ENCODE measurements at regions not wholly inside any gene's neighbourhood (a gene's known extent, or its start where the extent isn't known, plus 50 kb on each side); places are given as distances from the start of the nearest gene placed in this dataset.

DNA sequence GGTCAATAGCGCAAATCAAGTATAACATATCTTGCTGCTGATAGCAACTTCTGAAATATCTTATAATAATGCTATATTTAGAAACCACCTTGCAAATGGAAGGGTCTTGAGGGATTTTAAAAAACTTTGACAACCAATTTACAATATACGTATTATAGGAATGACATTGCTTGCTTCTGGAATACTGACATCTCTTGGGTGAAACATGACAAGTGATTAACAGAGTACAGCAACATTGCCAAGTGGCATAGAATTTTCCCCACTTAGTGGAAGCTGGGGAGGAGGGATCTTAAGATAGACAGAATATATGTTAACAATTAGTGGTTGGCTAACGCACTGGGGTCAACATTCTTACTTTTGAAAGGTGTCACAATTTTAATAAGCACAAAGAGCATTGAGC is 133.6 kb upstream of the TMEFF2 start:
- H3K27me3 Mint-ChIP-seq (ENCODE audit: low read depth): no peaks in the 10 kb centered on the region
- no peaks in the 10 kb centered on the region for H3K4me1 Mint-ChIP-seq (ENCODE audit: low read depth)
- no peaks in the 10 kb centered on the region for H3K36me3 Mint-ChIP-seq (ENCODE audit: low read depth)
- no peak for DNase-seq (ENCODE audit: low spot score)
- H3K9me3 Mint-ChIP-seq: no peaks in the 10 kb centered on the region
- H3K27ac Mint-ChIP-seq: no peak overlapping the region
- H3K4me3 Mint-ChIP-seq (ENCODE audit: low read depth): no peak overlapping the region
- intact Hi-C loops (cut with micrococcal nuclease): no loop called here

DNA sequence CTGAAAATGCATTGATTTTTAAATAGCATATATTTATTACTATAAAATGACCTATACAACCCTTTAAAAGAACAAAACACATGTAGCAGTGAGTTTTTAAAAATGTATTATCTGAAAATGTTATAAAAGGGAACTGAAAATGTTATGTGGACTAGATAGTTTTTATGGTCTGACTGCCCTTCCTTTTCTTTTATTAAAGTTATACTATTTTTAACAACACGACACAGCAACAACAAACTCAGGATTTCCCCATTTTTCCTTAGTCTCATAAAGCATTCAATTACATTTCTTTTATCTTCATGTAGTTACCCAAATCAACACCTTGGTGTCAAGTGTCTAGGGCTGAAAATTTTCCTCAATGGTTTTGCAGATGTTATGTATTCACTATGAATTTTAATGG is 132.8 kb upstream of the TMEFF2 start:
- no peak for DNase-seq (ENCODE audit: low spot score)
- no peaks in the 10 kb centered on the region for H3K9me3 Mint-ChIP-seq
- H3K4me3 Mint-ChIP-seq (ENCODE audit: low read depth): no peak overlapping the region
- H3K27ac Mint-ChIP-seq: no peak overlapping the region
- no peaks in the 10 kb centered on the region for H3K36me3 Mint-ChIP-seq (ENCODE audit: low read depth)
- H3K4me1 Mint-ChIP-seq (ENCODE audit: low read depth): no peaks in the 10 kb centered on the region
- H3K27me3 Mint-ChIP-seq (ENCODE audit: low read depth): no peaks in the 10 kb centered on the region
- intact Hi-C loops (cut with micrococcal nuclease): no loop called here

DNA sequence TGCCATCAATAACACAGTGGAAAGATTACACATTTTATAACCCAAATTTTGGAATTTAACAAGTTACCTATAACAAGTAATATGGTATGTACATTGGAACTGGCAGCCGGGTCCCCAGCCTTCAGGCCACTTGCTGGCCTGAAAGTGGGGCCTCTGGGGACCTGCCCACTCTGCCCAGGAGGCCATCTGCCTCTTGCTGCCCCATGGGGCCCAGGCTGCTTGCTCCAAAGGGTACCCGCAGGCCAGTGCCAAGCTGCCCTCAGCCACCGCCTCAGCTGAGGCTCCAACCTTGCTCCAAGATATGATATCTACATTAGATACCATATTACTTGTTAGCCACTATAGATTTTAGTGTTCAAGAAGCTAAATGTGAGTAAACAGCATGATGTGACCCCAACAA is 120.8 kb upstream of the TMEFF2 start:
- intact Hi-C loops (cut with micrococcal nuclease): no loop called here

DNA sequence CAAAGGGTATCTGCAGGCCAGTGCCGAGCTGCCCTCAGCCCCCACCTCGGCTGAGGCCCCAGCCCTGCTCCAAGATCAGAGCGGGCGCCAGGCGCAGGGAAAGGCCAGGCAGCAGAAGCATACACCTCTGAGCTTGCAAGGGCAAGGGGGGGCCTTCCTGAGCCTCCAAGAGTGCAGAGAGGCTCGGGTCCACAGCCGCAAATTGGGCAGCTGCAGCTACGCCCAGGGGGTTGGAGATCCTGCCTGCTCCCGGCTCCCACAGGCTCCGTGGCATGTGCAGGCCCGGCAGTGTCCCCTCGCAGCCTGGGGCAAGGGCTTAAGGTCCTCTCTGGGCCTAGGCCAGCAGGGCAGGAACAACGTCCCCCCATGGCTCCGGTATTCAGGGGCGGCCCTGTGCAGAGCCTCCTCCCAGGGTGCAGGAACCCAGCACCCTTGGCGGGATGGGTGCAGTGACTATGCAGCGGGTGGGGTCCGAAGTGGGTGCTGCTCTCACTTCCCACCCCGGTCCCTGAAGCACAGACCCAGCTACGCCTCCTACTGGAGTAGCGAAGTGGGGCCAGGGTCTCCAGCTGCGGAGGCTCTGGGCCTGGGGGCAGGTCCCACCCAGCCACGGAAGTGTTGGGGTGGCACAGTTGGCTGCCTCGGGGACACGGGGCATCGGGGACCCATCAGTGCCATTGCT is 120.2 kb upstream of the TMEFF2 start:
- Mint-ChIP-seq H3K36me3 (ENCODE audit: low read depth) (no peaks in the 10 kb centered on the region), H3K27ac (no peak overlapping the region)

More for the DNA sequence above, 120.8 kb upstream of the TMEFF2 start:
- DNase-seq (ENCODE audit: low spot score): no peak
- H3K27ac Mint-ChIP-seq: no peak overlapping the region
- no peaks in the 10 kb centered on the region for H3K36me3 Mint-ChIP-seq (ENCODE audit: low read depth)
- no peak overlapping the region for H3K4me3 Mint-ChIP-seq (ENCODE audit: low read depth)
- H3K27me3 Mint-ChIP-seq (ENCODE audit: low read depth): no peaks in the 10 kb centered on the region
- H3K4me1 Mint-ChIP-seq (ENCODE audit: low read depth): no peaks in the 10 kb centered on the region
- no peaks in the 10 kb centered on the region for H3K9me3 Mint-ChIP-seq

DNA sequence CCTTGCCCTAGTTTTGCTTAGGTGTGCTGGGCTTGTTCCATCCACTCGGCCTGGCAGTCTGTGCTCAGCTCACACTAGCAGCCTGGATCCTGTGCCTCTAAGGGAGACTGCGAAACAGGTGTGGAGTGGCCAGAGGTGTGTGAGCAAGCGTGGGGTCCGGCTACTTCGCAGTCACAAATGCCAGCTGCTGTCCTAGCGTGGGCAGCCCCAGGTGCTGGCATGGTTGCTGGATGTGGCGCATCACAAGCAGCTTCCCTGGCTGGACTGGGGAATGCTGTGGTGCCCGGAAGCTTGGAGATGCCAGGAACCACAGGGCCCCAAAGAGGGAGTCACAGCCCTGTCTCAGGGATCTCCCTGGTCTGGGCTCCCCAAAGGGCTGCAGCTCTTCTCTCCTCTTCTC is 119.0 kb upstream of the TMEFF2 start:
- no peak for DNase-seq (ENCODE audit: low spot score)

More for the DNA sequence above, 120.2 kb upstream of the TMEFF2 start:
- H3K27me3 Mint-ChIP-seq (ENCODE audit: low read depth): no peaks in the 10 kb centered on the region
- no peak for DNase-seq (ENCODE audit: low spot score)
- no peaks in the 10 kb centered on the region for H3K9me3 Mint-ChIP-seq
- intact Hi-C loops (cut with micrococcal nuclease): no loop called here
- H3K4me3 Mint-ChIP-seq (ENCODE audit: low read depth): no peak overlapping the region
- H3K4me1 Mint-ChIP-seq (ENCODE audit: low read depth): no peaks in the 10 kb centered on the region

DNA sequence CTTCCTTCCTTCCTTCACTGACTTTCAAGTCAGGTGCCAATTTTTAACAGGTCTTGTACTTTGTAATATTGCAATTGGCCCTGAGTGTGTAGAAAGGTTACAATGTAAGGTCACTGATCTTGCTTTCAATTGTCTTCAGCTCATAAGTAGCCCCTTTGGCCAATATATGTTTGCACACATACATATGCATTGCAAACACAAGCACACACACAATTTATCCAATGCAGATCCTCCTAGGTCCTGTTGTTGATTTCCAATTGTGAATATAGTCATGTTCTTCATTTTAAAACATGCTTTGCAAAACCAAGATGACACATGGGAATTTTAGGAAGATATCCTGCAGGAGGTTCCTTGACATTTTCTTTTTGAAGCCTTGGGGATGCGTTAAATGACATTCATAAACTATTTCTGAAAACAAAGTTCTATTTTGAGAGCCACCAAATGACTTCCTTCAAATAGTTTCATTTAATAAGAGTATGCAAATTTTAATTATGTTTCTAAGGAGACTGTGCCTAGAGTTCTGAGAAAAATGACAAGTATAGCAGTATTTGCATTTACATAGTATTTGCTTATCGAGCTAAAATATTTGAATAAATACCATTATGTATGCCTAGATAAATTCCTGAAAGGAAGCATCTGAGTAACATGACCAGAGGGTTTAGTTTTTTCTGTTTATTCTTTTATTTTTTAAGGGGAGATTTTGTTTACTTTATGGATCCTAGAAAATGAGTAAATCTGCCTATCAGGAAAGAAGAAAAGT is 117.1 kb upstream of the TMEFF2 start:
- intact Hi-C loops (cut with micrococcal nuclease): no loop called here
- Mint-ChIP-seq H3K4me1 (ENCODE audit: low read depth) (no peaks in the 10 kb centered on the region), H3K4me3 (ENCODE audit: low read depth) (no peak overlapping the region), H3K36me3 (ENCODE audit: low read depth) (no peaks in the 10 kb centered on the region), H3K27ac (no peak overlapping the region), H3K9me3 (no peaks in the 10 kb centered on the region), H3K27me3 (ENCODE audit: low read depth) (no peaks in the 10 kb centered on the region)
- no peak for DNase-seq (ENCODE audit: low spot score)

More for the DNA sequence above, 119.0 kb upstream of the TMEFF2 start:
- H3K4me3 Mint-ChIP-seq (ENCODE audit: low read depth): no peak overlapping the region
- no peaks in the 10 kb centered on the region for H3K9me3 Mint-ChIP-seq
- no peaks in the 10 kb centered on the region for H3K4me1 Mint-ChIP-seq (ENCODE audit: low read depth)
- H3K36me3 Mint-ChIP-seq (ENCODE audit: low read depth): no peaks in the 10 kb centered on the region
- intact Hi-C loops (cut with micrococcal nuclease): no loop called here
- no peak overlapping the region for H3K27ac Mint-ChIP-seq
- no peaks in the 10 kb centered on the region for H3K27me3 Mint-ChIP-seq (ENCODE audit: low read depth)

DNA sequence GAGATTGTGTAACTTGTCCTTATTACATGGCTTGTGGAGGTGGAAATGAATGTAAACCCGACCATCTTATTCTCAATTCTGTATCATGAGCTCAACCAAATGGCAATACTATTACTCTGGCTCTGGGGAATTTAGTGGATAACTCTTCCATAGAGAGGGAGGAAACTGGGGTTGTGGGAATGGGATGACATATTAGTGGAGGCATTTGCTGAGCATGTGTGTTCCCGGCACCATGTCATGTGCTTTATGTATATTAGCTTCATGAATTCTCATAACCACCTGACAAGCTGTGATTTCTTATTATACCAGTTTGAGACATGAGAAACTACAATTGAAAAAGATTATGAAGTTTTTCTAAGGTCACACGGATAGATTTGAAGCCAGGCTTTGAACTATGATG is 112.8 kb upstream of the TMEFF2 start:
- H3K4me1 Mint-ChIP-seq (ENCODE audit: low read depth): no peaks in the 10 kb centered on the region
- H3K27ac Mint-ChIP-seq: no peak overlapping the region
- H3K36me3 Mint-ChIP-seq (ENCODE audit: low read depth): no peaks in the 10 kb centered on the region
- H3K4me3 Mint-ChIP-seq (ENCODE audit: low read depth): no peak overlapping the region
- DNase-seq (ENCODE audit: low spot score): no peak
- no peaks in the 10 kb centered on the region for H3K9me3 Mint-ChIP-seq
- intact Hi-C loops (cut with micrococcal nuclease): no loop called here
- no peaks in the 10 kb centered on the region for H3K27me3 Mint-ChIP-seq (ENCODE audit: low read depth)

DNA sequence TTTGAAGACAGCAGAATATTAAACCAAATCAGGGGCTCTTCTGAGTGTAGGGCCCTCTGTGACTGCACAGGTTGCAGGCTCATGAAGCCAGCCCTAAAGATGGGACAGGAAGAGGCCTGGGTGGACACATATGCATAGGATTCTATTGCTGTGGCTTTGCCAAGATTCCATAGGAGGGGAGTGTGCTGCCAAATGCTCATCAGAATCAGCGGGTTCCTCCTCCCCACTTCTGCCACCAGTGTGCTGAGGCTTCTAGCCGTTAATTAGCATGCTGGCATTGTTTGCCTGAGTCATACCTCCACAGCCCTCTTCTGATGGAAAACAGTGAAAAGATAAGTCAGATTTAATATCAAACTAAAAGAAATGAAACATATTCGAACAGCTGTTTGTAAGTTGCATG is 103.9 kb upstream of the TMEFF2 start:
- intact Hi-C loops (cut with micrococcal nuclease): no loop called here

DNA sequence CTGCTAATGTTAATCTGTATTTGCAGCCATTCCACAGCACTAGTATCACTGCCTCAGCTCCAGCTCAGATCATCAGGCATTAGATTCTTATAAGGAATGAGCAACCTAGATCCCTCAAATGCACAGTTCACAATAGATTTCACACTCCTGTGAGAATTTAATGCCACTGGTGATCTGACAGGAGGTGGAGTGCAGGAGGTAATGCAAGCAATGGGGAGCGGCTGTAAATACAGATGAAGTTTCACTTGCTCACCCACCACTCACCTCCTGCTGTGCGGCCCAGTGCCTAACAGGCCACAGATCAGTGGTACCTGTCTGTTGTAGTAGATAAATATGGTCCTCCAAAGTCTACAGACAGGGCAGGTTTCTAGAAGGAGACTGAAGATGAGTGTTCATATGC is 97.7 kb upstream of the TMEFF2 start:
- no peaks in the 10 kb centered on the region for H3K9me3 Mint-ChIP-seq
- no peak overlapping the region for H3K27ac Mint-ChIP-seq
- H3K36me3 Mint-ChIP-seq (ENCODE audit: low read depth): no peaks in the 10 kb centered on the region
- intact Hi-C loops (cut with micrococcal nuclease): no loop called here
- no peak for DNase-seq (ENCODE audit: low spot score)
- no peaks in the 10 kb centered on the region for H3K27me3 Mint-ChIP-seq (ENCODE audit: low read depth)
- H3K4me3 Mint-ChIP-seq (ENCODE audit: low read depth): no peak overlapping the region
- H3K4me1 Mint-ChIP-seq (ENCODE audit: low read depth): no peaks in the 10 kb centered on the region

More for the DNA sequence above, 103.9 kb upstream of the TMEFF2 start:
- Mint-ChIP-seq H3K4me3 (ENCODE audit: low read depth) (no peak overlapping the region), H3K36me3 (ENCODE audit: low read depth) (no peaks in the 10 kb centered on the region), H3K27ac (no peak overlapping the region), H3K4me1 (ENCODE audit: low read depth) (no peaks in the 10 kb centered on the region), H3K27me3 (ENCODE audit: low read depth) (no peaks in the 10 kb centered on the region), H3K9me3 (no peaks in the 10 kb centered on the region)
- DNase-seq (ENCODE audit: low spot score): no peak

DNA sequence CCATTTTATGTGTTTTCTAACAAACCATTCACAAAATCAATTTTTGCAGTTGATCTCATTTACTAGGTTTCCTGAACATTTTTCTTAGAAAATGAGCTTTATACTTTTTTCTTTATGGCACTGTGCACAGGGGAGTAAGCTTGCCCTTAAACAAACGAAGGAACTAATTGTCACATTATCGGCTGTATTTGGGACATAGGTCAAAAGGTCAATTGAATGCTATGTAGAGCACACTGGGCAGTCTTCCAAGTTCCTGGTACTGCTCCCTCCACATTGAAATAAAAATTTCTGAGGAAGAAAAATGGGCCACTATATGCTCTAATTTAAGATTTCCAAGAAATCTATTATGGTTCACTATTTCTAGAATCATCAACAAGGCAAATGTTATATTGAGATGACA is 93.6 kb upstream of the TMEFF2 start:
- Mint-ChIP-seq H3K9me3 (no peaks in the 10 kb centered on the region), H3K36me3 (ENCODE audit: low read depth) (no peaks in the 10 kb centered on the region), H3K27me3 (ENCODE audit: low read depth) (no peaks in the 10 kb centered on the region), H3K27ac (no peak overlapping the region), H3K4me1 (ENCODE audit: low read depth) (no peaks in the 10 kb centered on the region), H3K4me3 (ENCODE audit: low read depth) (no peak overlapping the region)
- DNase-seq (ENCODE audit: low spot score): no peak
- intact Hi-C loops (cut with micrococcal nuclease): no loop called here

DNA sequence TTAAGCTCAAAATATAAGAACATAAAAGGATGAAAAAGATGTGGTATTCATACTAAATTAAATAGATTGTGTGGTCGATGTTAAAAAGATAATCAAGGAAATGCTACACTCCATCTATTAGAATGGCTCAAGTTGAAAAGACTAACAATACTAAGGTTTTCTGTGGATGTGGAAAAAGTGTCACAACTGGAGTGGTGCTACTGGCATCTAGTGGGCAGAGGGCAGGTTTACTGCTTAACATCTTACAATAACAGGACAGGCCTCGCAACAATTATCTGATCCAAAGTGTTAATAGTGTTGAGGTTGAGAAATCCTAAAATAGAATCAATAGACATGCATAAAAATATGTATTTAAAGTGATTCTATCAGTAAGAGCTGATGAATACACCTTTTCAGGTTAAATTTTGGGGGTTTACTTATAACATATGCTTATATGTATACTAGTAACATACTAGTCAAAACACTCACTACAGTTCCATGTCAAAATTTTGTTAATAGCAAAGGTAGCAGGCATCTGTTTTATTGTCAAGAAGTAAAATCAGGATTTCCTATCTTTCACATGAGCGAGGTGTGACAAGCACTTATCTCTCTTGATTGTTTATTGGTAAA is 91.5 kb upstream of the TMEFF2 start:
- Mint-ChIP-seq H3K9me3 (no peaks in the 10 kb centered on the region), H3K4me1 (ENCODE audit: low read depth) (no peaks in the 10 kb centered on the region), H3K27me3 (ENCODE audit: low read depth) (no peaks in the 10 kb centered on the region), H3K27ac (no peak overlapping the region), H3K36me3 (ENCODE audit: low read depth) (no peaks in the 10 kb centered on the region), H3K4me3 (ENCODE audit: low read depth) (no peak overlapping the region)
- intact Hi-C loops (cut with micrococcal nuclease): no loop called here
- no peak for DNase-seq (ENCODE audit: low spot score)

DNA sequence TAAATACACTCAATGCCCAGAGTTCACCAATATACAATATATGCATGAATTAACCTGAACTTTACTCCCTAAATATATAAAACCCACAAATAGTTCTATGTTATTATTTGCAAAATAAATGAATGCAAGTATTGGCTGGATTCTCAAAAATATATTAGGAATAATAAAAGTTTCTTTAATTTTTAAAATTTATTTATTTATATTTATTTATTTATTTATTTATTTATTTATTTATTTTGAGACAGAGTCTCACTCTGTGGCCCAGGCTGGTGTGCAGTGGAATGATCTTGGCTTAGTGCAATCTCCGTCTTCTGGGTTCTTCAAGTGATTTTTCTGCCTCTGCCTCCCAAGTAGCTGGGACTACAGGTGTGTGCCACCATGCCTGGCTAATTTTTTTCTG is 88.7 kb upstream of the TMEFF2 start:
- intact Hi-C loops (cut with micrococcal nuclease): no loop called here
- no peak overlapping the region for H3K4me3 Mint-ChIP-seq (ENCODE audit: low read depth)
- no peaks in the 10 kb centered on the region for H3K4me1 Mint-ChIP-seq (ENCODE audit: low read depth)
- H3K9me3 Mint-ChIP-seq: no peaks in the 10 kb centered on the region
- no peaks in the 10 kb centered on the region for H3K36me3 Mint-ChIP-seq (ENCODE audit: low read depth)
- no peak for DNase-seq (ENCODE audit: low spot score)
- H3K27ac Mint-ChIP-seq: no peak overlapping the region
- H3K27me3 Mint-ChIP-seq (ENCODE audit: low read depth): no peaks in the 10 kb centered on the region

DNA sequence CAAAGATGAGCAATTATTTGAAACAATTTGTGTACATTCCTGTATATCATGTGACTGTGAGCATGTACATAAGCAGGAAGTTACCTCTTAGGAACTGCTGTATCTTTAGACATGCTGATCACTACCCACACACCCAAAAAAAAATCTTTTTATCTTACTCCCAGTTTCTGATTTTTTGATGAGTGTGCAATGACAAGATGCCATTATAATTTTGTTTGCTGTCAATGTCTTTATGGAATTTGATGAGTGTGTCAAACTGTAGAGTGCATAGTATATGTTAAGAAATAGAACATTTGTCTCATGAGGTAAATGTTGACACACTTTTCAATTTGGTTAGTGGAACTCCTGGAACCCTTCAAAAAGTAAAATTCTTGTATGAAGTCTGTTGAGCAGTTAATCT is 84.0 kb upstream of the TMEFF2 start:
- intact Hi-C loops (cut with micrococcal nuclease): no loop called here
- no peaks in the 10 kb centered on the region for H3K9me3 Mint-ChIP-seq

More for the DNA sequence above, 84.0 kb upstream of the TMEFF2 start:
- H3K4me1 Mint-ChIP-seq (ENCODE audit: low read depth): no peaks in the 10 kb centered on the region
- no peaks in the 10 kb centered on the region for H3K36me3 Mint-ChIP-seq (ENCODE audit: low read depth)
- no peak for DNase-seq (ENCODE audit: low spot score)
- H3K27ac Mint-ChIP-seq: no peak overlapping the region
- no peaks in the 10 kb centered on the region for H3K27me3 Mint-ChIP-seq (ENCODE audit: low read depth)
- no peak overlapping the region for H3K4me3 Mint-ChIP-seq (ENCODE audit: low read depth)
